ENCODE measurements at regions not wholly inside any gene's neighbourhood (a gene's known extent, or its start where the extent isn't known, plus 50 kb on each side); places are given as distances from the start of the nearest gene placed in this dataset.

DNA sequence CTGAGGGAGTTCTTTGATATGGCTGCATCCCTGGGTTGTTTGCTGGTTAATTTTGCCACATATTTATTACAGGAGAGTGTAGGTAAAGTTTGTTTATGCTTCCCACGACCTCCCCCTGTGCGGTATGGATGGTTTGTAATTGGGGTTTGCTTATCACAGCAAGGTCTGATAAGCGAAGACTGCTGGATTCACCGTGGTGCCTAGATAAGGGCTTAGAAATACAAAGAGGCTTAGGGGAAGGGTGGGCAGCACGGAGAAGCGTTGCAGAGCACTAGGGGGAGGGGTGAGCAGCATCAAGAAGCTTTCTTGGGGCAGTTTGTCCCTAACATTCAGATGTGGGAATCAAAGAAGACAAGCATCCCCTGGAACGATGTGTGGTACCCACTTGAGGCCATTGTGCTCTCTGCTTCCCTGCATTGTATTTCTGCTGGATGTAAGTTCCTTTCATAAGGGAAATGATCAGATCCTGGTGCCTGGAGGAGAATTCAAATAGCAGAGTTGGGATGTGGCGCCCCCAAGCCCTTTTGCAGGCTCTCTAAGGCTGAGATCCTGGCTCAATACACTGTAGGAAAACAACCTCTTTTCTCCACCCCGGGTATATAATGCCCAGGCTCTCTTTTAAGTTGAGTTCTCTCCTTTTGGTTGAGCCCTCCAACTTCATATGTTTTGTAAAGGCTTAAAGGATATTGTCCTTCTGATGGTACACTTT, 598.1 kb upstream of the ADGRL4 start:
- peaks cover 0 to 6% (median 0%) of the 10 kb centered on the region in 7 donors for H3K9me3 Mint-ChIP-seq
- H3K4me1 Mint-ChIP-seq, result no peaks in the 10 kb centered on the region
- no peaks in the 10 kb centered on the region for H3K36me3 Mint-ChIP-seq
- peaks cover 0 to 2% (median 0%) of the 10 kb centered on the region in 3 donors for H3K27me3 Mint-ChIP-seq (ENCODE audit: low read depth in 3 of 3)
- Histone ChIP-seq H3K79me2 (ENCODE audit: insufficient read depth, low read length) (no peaks in the 10 kb centered on the region), H3K9ac (ENCODE audit: insufficient read depth, low read length, poor library complexity, severe bottlenecking) (no peak overlapping the region), H3K27me3 (ENCODE audit: control insufficient read depth in 2 of 2, insufficient read depth in 2 of 2, low read length in 2 of 2) (no peaks in the 10 kb centered on the region), H3K4me2 (replicated peaks; ENCODE audit: extremely low read depth, low read length, poor library complexity, severe bottlenecking) (no peak overlapping the region), H3K27ac (ENCODE audit: low read depth in 1 of 2, low read length in 2 of 2) (no peak overlapping the region), H3K4me1 (ENCODE audit: control insufficient read depth in 1 of 2, insufficient read depth in 2 of 2, low read length in 2 of 2) (no peaks in the 10 kb centered on the region), H3K4me3 (replicated peaks in 1 of 3; ENCODE audit: low read depth in 2 of 3, low read length in 3 of 3) (no peak overlapping the region), H3K9me3 (replicated peaks in 1 of 2; ENCODE audit: control insufficient read depth in 1 of 2, insufficient read depth in 1 of 2, low read length in 2 of 2) (peaks cover 9 to 16% of the 10 kb centered on the region in 2 donors), H3K36me3 (replicated peaks in 1 of 2; ENCODE audit: control insufficient read depth in 1 of 2, insufficient read depth in 2 of 2, low read length in 2 of 2) (no peaks in the 10 kb centered on the region), H2AFZ (ENCODE audit: insufficient read depth, low read depth, low read length, poor library complexity, severe bottlenecking) (no peak overlapping the region), H4K20me1 (ENCODE audit: insufficient read depth, low read length) (no peaks in the 10 kb centered on the region)
- no peak overlapping the region for H3K27ac Mint-ChIP-seq
- intact Hi-C loops (cut with micrococcal nuclease), result no loop called here
- no peak for DNase-seq
- WGBS (ENCODE audit: insufficient coverage), result 39% methylated on average over 4 of the region's 9 CpGs
- H3K4me3 Mint-ChIP-seq, result no peak overlapping the region
- no peak for TF ChIP-seq CTCF (IDR thresholded peaks at IDR 0.05)

DNA sequence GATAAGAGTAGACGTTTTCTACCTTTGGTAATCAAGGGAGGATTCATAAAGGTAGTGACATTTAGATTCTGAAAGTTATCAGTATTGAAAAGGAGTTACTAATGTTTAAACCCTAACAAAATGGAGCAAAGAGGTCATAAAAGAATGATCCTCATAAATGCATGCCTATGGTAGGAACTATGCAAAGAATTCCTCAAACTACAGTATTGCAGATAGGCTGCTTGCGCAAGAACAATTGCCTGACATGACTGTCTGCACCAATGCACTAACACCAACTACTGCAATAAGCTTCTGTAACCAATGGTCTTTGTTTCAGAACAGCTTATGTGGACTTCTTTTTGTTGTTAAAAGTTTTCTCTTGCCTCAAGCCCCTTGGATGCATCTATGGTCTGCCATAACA, 597.3 kb upstream of the ADGRL4 start:
- Histone ChIP-seq H3K79me2 (ENCODE audit: insufficient read depth, low read length) (no peaks in the 10 kb centered on the region), H3K9ac (ENCODE audit: insufficient read depth, low read length, poor library complexity, severe bottlenecking) (no peak overlapping the region), H3K27ac (ENCODE audit: low read depth in 1 of 2, low read length in 2 of 2) (no peak overlapping the region), H3K4me1 (ENCODE audit: control insufficient read depth in 1 of 2, insufficient read depth in 2 of 2, low read length in 2 of 2) (no peaks in the 10 kb centered on the region), H2AFZ (ENCODE audit: insufficient read depth, low read depth, low read length, poor library complexity, severe bottlenecking) (no peak overlapping the region), H3K36me3 (replicated peaks in 1 of 2; ENCODE audit: control insufficient read depth in 1 of 2, insufficient read depth in 2 of 2, low read length in 2 of 2) (no peaks in the 10 kb centered on the region), H3K9me3 (replicated peaks in 1 of 2; ENCODE audit: control insufficient read depth in 1 of 2, insufficient read depth in 1 of 2, low read length in 2 of 2) (peaks cover 9 to 16% of the 10 kb centered on the region in 2 donors), H3K27me3 (ENCODE audit: control insufficient read depth in 2 of 2, insufficient read depth in 2 of 2, low read length in 2 of 2) (no peaks in the 10 kb centered on the region), H4K20me1 (ENCODE audit: insufficient read depth, low read length) (no peaks in the 10 kb centered on the region), H3K4me3 (replicated peaks in 1 of 3; ENCODE audit: low read depth in 2 of 3, low read length in 3 of 3) (no peak overlapping the region), H3K4me2 (replicated peaks; ENCODE audit: extremely low read depth, low read length, poor library complexity, severe bottlenecking) (no peak overlapping the region)
- H3K27me3 Mint-ChIP-seq (ENCODE audit: low read depth in 3 of 3), result peaks cover 0 to 2% (median 0%) of the 10 kb centered on the region in 3 donors
- DNase-seq, result no peak
- H3K36me3 Mint-ChIP-seq, result no peaks in the 10 kb centered on the region
- peaks cover 0 to 6% (median 0%) of the 10 kb centered on the region in 7 donors for H3K9me3 Mint-ChIP-seq
- H3K4me1 Mint-ChIP-seq, result no peaks in the 10 kb centered on the region
- no peak for TF ChIP-seq CTCF (IDR thresholded peaks at IDR 0.05)
- no CpG with 5 or more reads among the region's 2 CpGs for WGBS (ENCODE audit: insufficient coverage)
- H3K27ac Mint-ChIP-seq, result no peak overlapping the region
- intact Hi-C loops (cut with micrococcal nuclease), result no loop called here
- no peak overlapping the region for H3K4me3 Mint-ChIP-seq
